Neural cell (in vitro differentiated cells): ENCODE measurements at regions not wholly inside any gene's neighbourhood (a gene's known extent, or its start where the extent isn't known, plus 50 kb on each side); places are given as distances from the start of the nearest gene placed in this dataset.

Experiments
- TF ChIP-seq, protein P1 (sequence below): fragments of 450-650 bp; IDR thresholded peaks from 2 replicates; pipeline ENCODE4 v1.5.1; 2014; ENCODE audit warnings: antibody characterized with exemption, mild to moderate bottlenecking, moderate library complexity; ENCODE audit not compliant: poor library complexity, severe bottlenecking
- TF ChIP-seq, protein P2 (sequence below): IDR thresholded peaks from 2 replicates; pipeline ENCODE4 v1.6.1; 2012; ENCODE audit warnings: borderline replicate concordance

DNA sequence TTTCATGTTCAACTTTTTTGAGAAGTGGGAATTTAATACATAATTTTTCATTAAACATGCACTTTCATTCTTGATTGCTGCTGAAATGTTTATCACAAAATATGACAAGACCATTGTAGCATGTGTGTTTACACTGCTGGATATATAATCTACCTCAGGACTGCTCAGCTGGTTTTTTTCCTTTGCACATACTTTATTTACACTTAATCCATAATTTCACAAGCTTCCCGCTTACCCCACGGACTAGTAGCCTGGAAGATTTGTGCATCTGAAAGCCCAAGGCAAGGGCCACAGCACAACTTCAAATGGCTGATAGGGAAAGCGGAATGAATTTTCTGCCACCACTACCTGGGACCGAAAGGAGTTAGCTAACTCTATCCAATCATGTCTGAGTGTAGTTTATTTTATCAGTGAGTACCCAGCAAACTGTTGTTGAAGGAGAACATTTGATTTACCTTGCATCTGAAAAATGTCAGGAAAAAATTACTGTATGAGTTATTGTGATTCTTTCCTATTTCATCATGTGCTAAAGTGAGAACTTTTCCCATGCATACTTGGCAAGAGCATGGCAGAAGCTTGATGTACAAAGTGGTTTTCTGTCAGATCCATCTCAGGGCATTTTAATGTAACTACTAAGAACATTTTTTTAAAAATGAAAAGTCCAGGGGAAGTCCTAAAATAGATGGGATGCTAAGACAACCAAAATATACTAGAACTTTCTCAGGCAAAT lies 558.2 kb upstream of the USP24 start:
- TF ChIP-seq, protein P1, sequence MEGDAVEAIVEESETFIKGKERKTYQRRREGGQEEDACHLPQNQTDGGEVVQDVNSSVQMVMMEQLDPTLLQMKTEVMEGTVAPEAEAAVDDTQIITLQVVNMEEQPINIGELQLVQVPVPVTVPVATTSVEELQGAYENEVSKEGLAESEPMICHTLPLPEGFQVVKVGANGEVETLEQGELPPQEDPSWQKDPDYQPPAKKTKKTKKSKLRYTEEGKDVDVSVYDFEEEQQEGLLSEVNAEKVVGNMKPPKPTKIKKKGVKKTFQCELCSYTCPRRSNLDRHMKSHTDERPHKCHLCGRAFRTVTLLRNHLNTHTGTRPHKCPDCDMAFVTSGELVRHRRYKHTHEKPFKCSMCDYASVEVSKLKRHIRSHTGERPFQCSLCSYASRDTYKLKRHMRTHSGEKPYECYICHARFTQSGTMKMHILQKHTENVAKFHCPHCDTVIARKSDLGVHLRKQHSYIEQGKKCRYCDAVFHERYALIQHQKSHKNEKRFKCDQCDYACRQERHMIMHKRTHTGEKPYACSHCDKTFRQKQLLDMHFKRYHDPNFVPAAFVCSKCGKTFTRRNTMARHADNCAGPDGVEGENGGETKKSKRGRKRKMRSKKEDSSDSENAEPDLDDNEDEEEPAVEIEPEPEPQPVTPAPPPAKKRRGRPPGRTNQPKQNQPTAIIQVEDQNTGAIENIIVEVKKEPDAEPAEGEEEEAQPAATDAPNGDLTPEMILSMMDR: no peak
- TF ChIP-seq, protein P2, sequence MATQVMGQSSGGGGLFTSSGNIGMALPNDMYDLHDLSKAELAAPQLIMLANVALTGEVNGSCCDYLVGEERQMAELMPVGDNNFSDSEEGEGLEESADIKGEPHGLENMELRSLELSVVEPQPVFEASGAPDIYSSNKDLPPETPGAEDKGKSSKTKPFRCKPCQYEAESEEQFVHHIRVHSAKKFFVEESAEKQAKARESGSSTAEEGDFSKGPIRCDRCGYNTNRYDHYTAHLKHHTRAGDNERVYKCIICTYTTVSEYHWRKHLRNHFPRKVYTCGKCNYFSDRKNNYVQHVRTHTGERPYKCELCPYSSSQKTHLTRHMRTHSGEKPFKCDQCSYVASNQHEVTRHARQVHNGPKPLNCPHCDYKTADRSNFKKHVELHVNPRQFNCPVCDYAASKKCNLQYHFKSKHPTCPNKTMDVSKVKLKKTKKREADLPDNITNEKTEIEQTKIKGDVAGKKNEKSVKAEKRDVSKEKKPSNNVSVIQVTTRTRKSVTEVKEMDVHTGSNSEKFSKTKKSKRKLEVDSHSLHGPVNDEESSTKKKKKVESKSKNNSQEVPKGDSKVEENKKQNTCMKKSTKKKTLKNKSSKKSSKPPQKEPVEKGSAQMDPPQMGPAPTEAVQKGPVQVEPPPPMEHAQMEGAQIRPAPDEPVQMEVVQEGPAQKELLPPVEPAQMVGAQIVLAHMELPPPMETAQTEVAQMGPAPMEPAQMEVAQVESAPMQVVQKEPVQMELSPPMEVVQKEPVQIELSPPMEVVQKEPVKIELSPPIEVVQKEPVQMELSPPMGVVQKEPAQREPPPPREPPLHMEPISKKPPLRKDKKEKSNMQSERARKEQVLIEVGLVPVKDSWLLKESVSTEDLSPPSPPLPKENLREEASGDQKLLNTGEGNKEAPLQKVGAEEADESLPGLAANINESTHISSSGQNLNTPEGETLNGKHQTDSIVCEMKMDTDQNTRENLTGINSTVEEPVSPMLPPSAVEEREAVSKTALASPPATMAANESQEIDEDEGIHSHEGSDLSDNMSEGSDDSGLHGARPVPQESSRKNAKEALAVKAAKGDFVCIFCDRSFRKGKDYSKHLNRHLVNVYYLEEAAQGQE: no peak
